Endothelial cell of umbilical vein (primary cell): ENCODE measurements at regions not wholly inside any gene's neighbourhood (a gene's known extent, or its start where the extent isn't known, plus 50 kb on each side); places are given as distances from the start of the nearest gene placed in this dataset.

Source experiments
- BruUV-seq: library from RNA; stranded (reverse); fragments of 400-500 nt; replicated peaks from 2 replicates; lab custom pipeline; 2021; lab: Mats Ljungman, UMichigan
- CTCF ChIA-PET: fragments of 300-600, 350-600 bp; sonication (Branson Sonifier 250); formaldehyde crosslinking; loops from one replicate; lab custom pipeline; 2021; ENCODE audit warnings: antibody characterized with exemption, inconsistent platforms; lab: Charles Lee
- POLR2A ChIA-PET: fragments of 300-600, 350-600 bp; sonication (Branson Sonifier 250); formaldehyde crosslinking; loops from one replicate; lab custom pipeline; 2021; ENCODE audit warnings: antibody characterized with exemption, inconsistent platforms; lab: Charles Lee
- DNase-seq: peaks from one replicate; pipeline ENCODE4 v3.0.0-alpha.2; 2011; ENCODE audit warnings: low read depth, low spot score
- FAIRE-seq: peaks from 2 replicates; lab custom pipeline; 2011; peaks lifted over from hg19 to GRCh38; lab: Jason Lieb, UNC
- H2AFZ ChIP-seq: 2 replicates; pipeline ENCODE4 v1.6.0; 2012; ENCODE audit warnings: low read depth, low read length, control low read depth, inconsistent platforms
- H3K27ac ChIP-seq: 2 replicates; pipeline ENCODE4 v1.5.1; 2011; ENCODE audit warnings: low read depth, mild to moderate bottlenecking, control low read depth, low read length, moderate library complexity; ENCODE audit not compliant: insufficient read depth
- H3K27me3 ChIP-seq, 2 experiments: 2 replicates each; pipeline versions ENCODE4 v1.6.0 to v1.6.1; 2011; ENCODE audit warnings: low read length in 2 of 2, mixed read lengths in 1 of 2; ENCODE audit not compliant: control insufficient read depth in 2 of 2, insufficient read depth in 2 of 2
- H3K36me3 ChIP-seq, 2 experiments: 2 replicates in 1 of 2; 3 replicates in 1 of 2; pipeline ENCODE4 v1.5.1; 2011; ENCODE audit warnings: low read length in 2 of 2, mild to moderate bottlenecking in 1 of 2, moderate library complexity in 1 of 2; ENCODE audit not compliant: control insufficient read depth in 2 of 2, insufficient read depth in 2 of 2; ENCODE audit errors: extremely low read depth in 1 of 2
- H3K4me1 ChIP-seq: 3 replicates; pipeline ENCODE4 v1.5.1; 2011; ENCODE audit warnings: mild to moderate bottlenecking, low read length; ENCODE audit not compliant: control insufficient read depth, insufficient read depth; ENCODE audit errors: extremely low read depth
- H3K4me2 ChIP-seq: 2 replicates; pipeline ENCODE4 v1.6.1; 2011; ENCODE audit warnings: low read length, control low read depth, mixed read lengths; ENCODE audit not compliant: insufficient read depth
- H3K4me3 ChIP-seq, 3 experiments: fragments of 200-600 bp in 1 of 3; sonication (generic), shearing (Covaris generic) in 1 of 3; replicated peaks in 1 of 3; 2 replicates each; pipeline ENCODE4 v1.5.1; 2011 to 2016; ENCODE audit warnings: control low read depth in 3 of 3, low read length in 3 of 3, mild to moderate bottlenecking in 2 of 3, inconsistent platforms in 1 of 3, low read depth in 1 of 3, moderate library complexity in 1 of 3; ENCODE audit not compliant: insufficient read depth in 1 of 3
- H3K79me2 ChIP-seq: 2 replicates; pipeline ENCODE4 v1.6.0; 2012; ENCODE audit warnings: low read length, inconsistent platforms; ENCODE audit not compliant: control insufficient read depth, insufficient read depth
- H3K9ac ChIP-seq: replicated peaks from 2 replicates; pipeline ENCODE3; 2011; ENCODE audit warnings: low read length, control low read depth; ENCODE audit not compliant: insufficient read depth; ENCODE audit errors: extremely low read depth
- H3K9me1 ChIP-seq: replicated peaks from 3 replicates; pipeline ENCODE4 v1.6.0; 2011; ENCODE audit warnings: mild to moderate bottlenecking, low read length; ENCODE audit not compliant: control insufficient read depth, insufficient read depth; ENCODE audit errors: extremely low read depth
- H3K9me3 ChIP-seq: replicated peaks from 2 replicates; pipeline ENCODE4 v1.5.1; 2012; ENCODE audit warnings: low read length, inconsistent platforms; ENCODE audit not compliant: control insufficient read depth, insufficient read depth
- H4K20me1 ChIP-seq: replicated peaks from 2 replicates; pipeline ENCODE3; 2011; ENCODE audit warnings: mild to moderate bottlenecking, low read length; ENCODE audit not compliant: control insufficient read depth, insufficient read depth; ENCODE audit errors: extremely low read depth
- EZH2 ChIP-seq: IDR thresholded peaks from 2 replicates; pipeline ENCODE4 v1.6.1; 2012; ENCODE audit warnings: borderline replicate concordance, low read depth, mild to moderate bottlenecking, moderate library complexity, low read length, inconsistent platforms; ENCODE audit not compliant: severe bottlenecking
- FOS ChIP-seq: IDR thresholded peaks from 2 replicates; pipeline ENCODE4 v1.6.1; 2011; ENCODE audit warnings: mild to moderate bottlenecking, low read length, moderate library complexity, borderline replicate concordance; ENCODE audit not compliant: insufficient read depth
- GATA2 ChIP-seq: IDR thresholded peaks from 2 replicates; pipeline ENCODE4 v1.7.0; 2011; ENCODE audit warnings: low read depth, mild to moderate bottlenecking, moderate library complexity, mixed read lengths, low read length; ENCODE audit not compliant: insufficient read length, insufficient read depth
- JUN ChIP-seq: IDR thresholded peaks from 2 replicates; pipeline ENCODE4 v1.6.1; 2011; ENCODE audit warnings: borderline replicate concordance, low read depth; ENCODE audit not compliant: insufficient read length, insufficient read depth
- MYC ChIP-seq: IDR thresholded peaks from one replicate; pipeline ENCODE4 v1.6.1; 2011; ENCODE audit warnings: mild to moderate bottlenecking, low read depth, low read length
- POLR2A ChIP-seq: IDR thresholded peaks from 2 replicates; pipeline ENCODE4 v1.6.1; 2012; ENCODE audit warnings: low read depth, mild to moderate bottlenecking, control low read depth, low read length
- POLR2AphosphoS5 ChIP-seq: IDR thresholded peaks from 2 replicates; pipeline ENCODE4 v1.6.1; 2012; ENCODE audit warnings: low read depth, mild to moderate bottlenecking, control low read depth, low read length, moderate library complexity; ENCODE audit not compliant: insufficient read depth
- dilution Hi-C: fragments of 300-500 bp; cut with MboI; formaldehyde crosslinking; loops from one replicate; pipeline ENCODE4 v1.15.0; 2019; ENCODE audit warnings: low sequenced_read_pairs; ENCODE audit not compliant: extremely low pct_ligation_motif_present
- intact Hi-C: fragments of 100-400 bp; cut with micrococcal nuclease; formaldehyde crosslinking; loops from one replicate; pipeline ENCODE4 v1.10.0; 2022
- TF ChIP-seq, protein P1 (sequence below): IDR thresholded peaks from 2 replicates; pipeline ENCODE4 v1.6.1; 2011; ENCODE audit not compliant: insufficient read depth, insufficient read length
- TF ChIP-seq, protein P2 (sequence below), 2 donors: IDR thresholded peaks; 1 replicate in 1 of 2; 2 replicates in 1 of 2; pipeline ENCODE4 v1.5.1; 2011; ENCODE audit warnings: low read length in 2 of 2, mild to moderate bottlenecking in 2 of 2, moderate library complexity in 2 of 2, control low read depth in 1 of 2, inconsistent platforms in 1 of 2, low read depth in 1 of 2; ENCODE audit not compliant: insufficient read depth in 1 of 2; ENCODE audit errors: extremely low read depth in 1 of 2

DNA sequence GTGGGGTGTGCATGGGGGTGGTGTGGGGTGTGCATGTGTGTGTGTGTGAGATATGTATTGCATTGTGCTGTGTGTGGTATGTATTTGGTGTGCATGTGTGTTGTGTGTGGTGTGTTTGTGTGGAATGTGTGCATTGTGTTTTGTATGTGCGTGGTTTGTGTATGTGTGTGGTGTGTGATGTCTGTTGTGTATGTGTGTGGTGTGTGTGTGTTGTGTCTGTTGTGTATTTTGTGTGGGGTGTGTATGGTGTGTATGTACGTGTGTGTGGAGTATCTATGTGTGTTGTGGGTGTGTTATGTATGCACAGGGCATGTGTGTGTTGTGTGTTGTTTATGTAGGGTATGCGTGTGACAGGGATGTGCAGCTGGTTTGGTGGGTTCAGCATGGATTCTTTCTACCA lies 67.8 kb upstream of the COG2 start:
- Histone ChIP-seq H3K9me1 (no peaks in the 10 kb centered on the region), H3K27me3 (no peaks in the 10 kb centered on the region), H3K36me3 (no peaks in the 10 kb centered on the region), H3K9ac (no peak overlapping the region), H3K9me3 (no peaks in the 10 kb centered on the region), H3K4me2 (no peak overlapping the region), H3K4me1 (no peaks in the 10 kb centered on the region), H3K4me3 (no peak overlapping the region), H3K79me2 (no peaks in the 10 kb centered on the region), H2AFZ (no peak overlapping the region), H4K20me1 (no peaks in the 10 kb centered on the region), H3K27ac (no peak overlapping the region)
- no peak for FAIRE-seq
- intact Hi-C loops (no loop called here), dilution Hi-C loops (no loop called here)
- ChIA-PET POLR2A (no interaction called here), CTCF (no interaction called here)
- BruUV-seq, result no TSS peak
- TF ChIP-seq MYC, result no peak
- TF ChIP-seq JUN, result no peak
- TF ChIP-seq EZH2, result no peak
- TF ChIP-seq FOS, result no peak
- TF ChIP-seq, protein P1, sequence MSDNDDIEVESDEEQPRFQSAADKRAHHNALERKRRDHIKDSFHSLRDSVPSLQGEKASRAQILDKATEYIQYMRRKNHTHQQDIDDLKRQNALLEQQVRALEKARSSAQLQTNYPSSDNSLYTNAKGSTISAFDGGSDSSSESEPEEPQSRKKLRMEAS, result no peak
- TF ChIP-seq POLR2A, result no peak
- TF ChIP-seq, protein P2, sequence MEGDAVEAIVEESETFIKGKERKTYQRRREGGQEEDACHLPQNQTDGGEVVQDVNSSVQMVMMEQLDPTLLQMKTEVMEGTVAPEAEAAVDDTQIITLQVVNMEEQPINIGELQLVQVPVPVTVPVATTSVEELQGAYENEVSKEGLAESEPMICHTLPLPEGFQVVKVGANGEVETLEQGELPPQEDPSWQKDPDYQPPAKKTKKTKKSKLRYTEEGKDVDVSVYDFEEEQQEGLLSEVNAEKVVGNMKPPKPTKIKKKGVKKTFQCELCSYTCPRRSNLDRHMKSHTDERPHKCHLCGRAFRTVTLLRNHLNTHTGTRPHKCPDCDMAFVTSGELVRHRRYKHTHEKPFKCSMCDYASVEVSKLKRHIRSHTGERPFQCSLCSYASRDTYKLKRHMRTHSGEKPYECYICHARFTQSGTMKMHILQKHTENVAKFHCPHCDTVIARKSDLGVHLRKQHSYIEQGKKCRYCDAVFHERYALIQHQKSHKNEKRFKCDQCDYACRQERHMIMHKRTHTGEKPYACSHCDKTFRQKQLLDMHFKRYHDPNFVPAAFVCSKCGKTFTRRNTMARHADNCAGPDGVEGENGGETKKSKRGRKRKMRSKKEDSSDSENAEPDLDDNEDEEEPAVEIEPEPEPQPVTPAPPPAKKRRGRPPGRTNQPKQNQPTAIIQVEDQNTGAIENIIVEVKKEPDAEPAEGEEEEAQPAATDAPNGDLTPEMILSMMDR (IDR thresholded peaks at IDR 0.05; ENCODE audit: extremely low read depth in 1 of 2, insufficient read depth in 1 of 2, low read depth in 1 of 2, low read length in 2 of 2), result no peak
- no peak for TF ChIP-seq GATA2
- no peak for TF ChIP-seq POLR2AphosphoS5
- DNase-seq, result no peak
